HepG2 (cell line): ENCODE measurements at regions not wholly inside any gene's neighbourhood (a gene's known extent, or its start where the extent isn't known, plus 50 kb on each side); places are given as distances from the start of the nearest gene placed in this dataset.

Experiments
- ATAC-seq: fragments of 200-7000 bp; cut with Tn5 transposase; 3 replicates; pipeline ENCODE4 v1.9.1; 2020; ENCODE audit warnings: mild to moderate bottlenecking, moderate library complexity
- BruUV-seq: library from RNA; stranded (reverse); fragments of 400-500 nt; replicated peaks from 2 replicates; lab custom pipeline; 2021; lab: Mats Ljungman, UMichigan
- CTCF ChIA-PET: fragments of 300-600 bp; formaldehyde crosslinking; extraction: SDS; loops from one replicate; lab custom pipeline; 2021; ENCODE audit warnings: low total read pairs, inconsistent platforms, low intra/inter-chr PET ratio; lab: Yijun Ruan, JAX
- POLR2A ChIA-PET: fragments of 350-600 bp; sonication (Branson Sonifier 250); formaldehyde crosslinking; loops from one replicate; lab custom pipeline; 2020; ENCODE audit warnings: antibody characterized with exemption, inconsistent platforms; lab: Yijun Ruan, JAX
- DNase-seq: peaks from one replicate; pipeline ENCODE4 v3.0.0-alpha.2; 2015; ENCODE audit warnings: low spot score
- FAIRE-seq: peaks from 3 replicates; lab custom pipeline; 2011; peaks lifted over from hg19 to GRCh38; lab: Jason Lieb, UNC
- H2AFZ ChIP-seq: one replicate; pipeline ENCODE4 v1.6.1; 2011; ENCODE audit warnings: low read length, inconsistent platforms
- H3K27ac ChIP-seq: fragments of 300-600 bp; 3 replicates; pipeline ENCODE4 v1.8.0; 2011; ENCODE audit warnings: mixed run types, mild to moderate bottlenecking, mixed read lengths, low read length, inconsistent platforms; ENCODE audit not compliant: insufficient read depth; ENCODE audit errors: extremely low read length
- H3K27me3 ChIP-seq, 2 experiments: fragments of 200-600 bp in 1 of 2; 2 replicates in 1 of 2; 3 replicates in 1 of 2; pipeline versions ENCODE4 v1.6.0 to v1.8.0; 2011; ENCODE audit warnings: low read length in 2 of 2, mild to moderate bottlenecking in 2 of 2, moderate library complexity in 2 of 2, inconsistent platforms in 1 of 2; ENCODE audit not compliant: insufficient read depth in 2 of 2, control insufficient read depth in 1 of 2
- H3K36me3 ChIP-seq, 2 experiments: fragments of 200-600 bp in 1 of 2; replicated peaks in 1 of 2; 2 replicates in 1 of 2; 3 replicates in 1 of 2; pipeline versions ENCODE4 v1.5.1 to v1.8.0; 2011; ENCODE audit warnings: low read length in 2 of 2, inconsistent platforms in 1 of 2; ENCODE audit not compliant: insufficient read depth in 2 of 2, control insufficient read depth in 1 of 2
- H3K4me1 ChIP-seq: 2 replicates; pipeline ENCODE4 v1.5.1; 2012; ENCODE audit warnings: low read length, inconsistent platforms; ENCODE audit not compliant: insufficient read depth
- H3K4me2 ChIP-seq: 2 replicates; pipeline ENCODE4 v1.6.0; 2011; ENCODE audit warnings: low read depth, low read length, inconsistent platforms
- H3K4me3 ChIP-seq, 3 experiments: fragments of 200-600 bp in 1 of 3; sonication (generic), shearing (Covaris generic) in 1 of 3; replicated peaks in 1 of 3; 2 replicates each; pipeline ENCODE4 v1.5.1; 2011 to 2016; ENCODE audit warnings: low read length in 3 of 3, inconsistent platforms in 2 of 3, low read depth in 2 of 3, mild to moderate bottlenecking in 2 of 3, control low read depth in 1 of 3, mixed read lengths in 1 of 3; ENCODE audit not compliant: insufficient read depth in 1 of 3
- H3K79me2 ChIP-seq: one replicate; pipeline ENCODE4 v1.6.1; 2011; ENCODE audit warnings: low read length, inconsistent platforms; ENCODE audit not compliant: insufficient read depth
- H3K9ac ChIP-seq: 2 replicates; pipeline ENCODE4 v1.6.0; 2011; ENCODE audit warnings: mild to moderate bottlenecking, low read depth, low read length, inconsistent platforms; ENCODE audit not compliant: insufficient read depth
- H3K9me3 ChIP-seq: 2 replicates; pipeline ENCODE4 v1.5.1; 2012; ENCODE audit warnings: mild to moderate bottlenecking, low read length
- H4K20me1 ChIP-seq: 2 replicates; pipeline ENCODE4 v1.6.0; 2011; ENCODE audit warnings: inconsistent platforms, mild to moderate bottlenecking, low read length, moderate library complexity; ENCODE audit not compliant: insufficient read depth
- GABPA ChIP-seq, 2 experiments: IDR thresholded peaks; 2 replicates each; pipeline ENCODE4 v1.6.1; 2011 to 2016; ENCODE audit warnings: low read depth in 2 of 2, low read length in 1 of 2, missing biosample characterization in 1 of 2, missing genetic modification characterization in 1 of 2
- HNF4G ChIP-seq, 2 experiments: sonication (generic) in 1 of 2; formaldehyde crosslinking in 1 of 2; IDR thresholded peaks; 2 replicates each; pipeline versions ENCODE4 v1.4.0 to v1.6.1; 2011 to 2020; ENCODE audit warnings: borderline replicate concordance in 2 of 2, low read depth in 2 of 2, mild to moderate bottlenecking in 2 of 2, low read length in 1 of 2, missing genetic modification reagents in 1 of 2, moderate library complexity in 1 of 2
- MNT ChIP-seq: fragments of 450-650 bp; IDR thresholded peaks from 2 replicates; pipeline ENCODE4 v1.6.1; 2016
- PATZ1 ChIP-seq: sonication (generic); formaldehyde crosslinking; IDR thresholded peaks from 2 replicates; pipeline ENCODE4 v1.4.0; 2020; ENCODE audit warnings: missing genetic modification reagents
- REPIN1 ChIP-seq: sonication (generic); formaldehyde crosslinking; IDR thresholded peaks from 2 replicates; pipeline ENCODE4 v1.8.0; 2022; ENCODE audit warnings: missing genetic modification reagents, low read depth, mild to moderate bottlenecking, borderline replicate concordance
- TFDP1 ChIP-seq: IDR thresholded peaks from 2 replicates; pipeline ENCODE4 v1.6.1; 2016; ENCODE audit warnings: missing compliant biosample characterization, missing genetic modification reagents, borderline replicate concordance
- TMF1 ChIP-seq: sonication (generic); formaldehyde crosslinking; IDR thresholded peaks from 2 replicates; pipeline ENCODE4 v1.8.1; 2022; ENCODE audit warnings: low read depth, missing genetic modification reagents
- ZNF354B ChIP-seq: sonication (generic); formaldehyde crosslinking; IDR thresholded peaks from 2 replicates; pipeline ENCODE4 v1.8.0; 2022; ENCODE audit warnings: mild to moderate bottlenecking, missing genetic modification reagents
- ZNF546 ChIP-seq: sonication (generic); formaldehyde crosslinking; conservative IDR thresholded peaks from 2 replicates; pipeline ENCODE4 v1.8.1; 2023; ENCODE audit warnings: mild to moderate bottlenecking, missing genetic modification reagents
- ZNF563 ChIP-seq: sonication (generic); formaldehyde crosslinking; IDR thresholded peaks from 2 replicates; pipeline ENCODE4 v1.8.0; 2022; ENCODE audit warnings: mild to moderate bottlenecking, moderate library complexity, missing genetic modification reagents
- WGBS: methylation state at CpG from one replicate; pipeline ENCODE4 v1.1.6; 2017; ENCODE audit warnings: low lambda C conversion rate; 5-methylcytosine and 5-hydroxymethylcytosine counted together
- in situ Hi-C: cut with HindIII; loops from 2 replicates; pipeline ENCODE4 v1.10.0; 2017; ENCODE audit warnings: low pct_unique_long_range_greater_than_20kb; ENCODE audit not compliant: extremely low pct_ligation_motif_present
- intact Hi-C: fragments of 100-400 bp; cut with micrococcal nuclease; formaldehyde crosslinking; loops from one replicate; pipeline ENCODE4 v1.10.0; 2022; ENCODE audit not compliant: unreplicated experiment

- H3K4me3 ChIP-seq = no peak overlapping the region
- no peaks in the 10 kb centered on the region for H4K20me1 ChIP-seq
- TF ChIP-seq HNF4G (IDR thresholded peaks at IDR 0.05; ENCODE audit: borderline replicate concordance, low read depth, low read length) (no peak), HNF4G (CRISPR knock-in tag; IDR thresholded peaks at IDR 0.05; ENCODE audit: borderline replicate concordance, low read depth) (no peak), GABPA (IDR thresholded peaks at IDR 0.05; ENCODE audit: low read depth, low read length) (no peak), GABPA (CRISPR knock-in tag; IDR thresholded peaks at IDR 0.05; ENCODE audit: low read depth) (no peak), REPIN1 (CRISPR knock-in tag) (no peak), MNT (no peak), ZNF354B (CRISPR knock-in tag) (no peak), TFDP1 (CRISPR knock-in tag) (no peak), ZNF563 (CRISPR knock-in tag) (no peak), PATZ1 (CRISPR knock-in tag) (no peak), ZNF546 (CRISPR knock-in tag) (no peak), TMF1 (no peak)
- CTCF ChIA-PET = no interaction called here
- intact Hi-C loops = no loop called here
- no peak overlapping the region for H3K9ac ChIP-seq
- DNase-seq (no peak), ATAC-seq (no peak), FAIRE-seq (no peak)
- no peak overlapping the region for H3K4me2 ChIP-seq
- in situ Hi-C loops = no loop called here
- no peak overlapping the region for H2AFZ ChIP-seq
- POLR2A ChIA-PET = no interaction called here
- no TSS peak for BruUV-seq
- 14% methylated on average over 3 of the region's 3 CpGs for WGBS
- no peaks in the 10 kb centered on the region for H3K4me1 ChIP-seq
- peaks cover 0 to 3% of the 10 kb centered on the region in 2 experiments; a peak in 2 of 5 replicates for H3K27me3 ChIP-seq
- no peaks in the 10 kb centered on the region for H3K36me3 ChIP-seq
- no peaks in the 10 kb centered on the region for H3K79me2 ChIP-seq
- H3K27ac ChIP-seq = no peak overlapping the region
- H3K9me3 ChIP-seq = no peaks in the 10 kb centered on the region
Measured at GRCh38 chr3:8200996-8201395, 300.6 kb upstream of the LMCD1 start.
